CD8-positive, alpha-beta memory T cell (primary cell): ENCODE measurements at regions not wholly inside any gene's neighbourhood (a gene's known extent, or its start where the extent isn't known, plus 50 kb on each side); places are given as distances from the start of the nearest gene placed in this dataset.

Experiments used
- CTCF ChIA-PET: fragments of 350-600 bp; sonication (Branson Sonifier 250); formaldehyde crosslinking; loops from one replicate; lab custom pipeline; 2021; ENCODE audit warnings: antibody characterized with exemption; lab: Charles Lee
- POLR2A ChIA-PET: fragments of 350-600 bp; sonication (Branson Sonifier 250); formaldehyde crosslinking; loops from one replicate; lab custom pipeline; 2021; ENCODE audit warnings: antibody characterized with exemption; lab: Charles Lee
- DNase-seq, 5 donors: peaks; one replicate each; pipeline versions ENCODE4 v3.0.0 to v3.0.0-alpha.2; 2020 to 2022; ENCODE audit warnings: mixed read lengths in 1 of 5
- H3K27ac ChIP-seq: one replicate; pipeline ENCODE4 v1.7.0; 2013; ENCODE audit warnings: low read depth, mild to moderate bottlenecking, low read length, moderate library complexity
- H3K27me3 ChIP-seq: 2 replicates; pipeline ENCODE4 v1.7.0; 2013; ENCODE audit warnings: low read length, mild to moderate bottlenecking; ENCODE audit not compliant: insufficient read depth, poor library complexity, severe bottlenecking
- H3K36me3 ChIP-seq: 2 replicates; pipeline ENCODE4 v1.7.0; 2013; ENCODE audit warnings: mild to moderate bottlenecking, low read length, moderate library complexity; ENCODE audit not compliant: insufficient read depth
- H3K4me1 ChIP-seq: 2 replicates; pipeline ENCODE4 v1.7.0; 2013; ENCODE audit warnings: mild to moderate bottlenecking, low read length, moderate library complexity; ENCODE audit not compliant: insufficient read depth
- H3K4me3 ChIP-seq: 2 replicates; pipeline ENCODE4 v1.7.0; 2013; ENCODE audit warnings: mild to moderate bottlenecking, low read length
- H3K9me3 ChIP-seq: 2 replicates; pipeline ENCODE4 v1.7.0; 2013; ENCODE audit warnings: mild to moderate bottlenecking, low read length
- H3K27ac Mint-ChIP-seq, 8 donors: one replicate each; pipeline ENCODE4 v1.8.0; 2020 to 2021; ENCODE audit warnings: mixed read lengths in 8 of 8, mild to moderate bottlenecking in 6 of 8, inconsistent platforms in 3 of 8, moderate library complexity in 3 of 8
- H3K27me3 Mint-ChIP-seq, 2 donors: one replicate each; pipeline ENCODE4 v1.8.0; 2020 to 2021; ENCODE audit warnings: mixed read lengths in 2 of 2, mild to moderate bottlenecking in 1 of 2, moderate library complexity in 1 of 2
- H3K36me3 Mint-ChIP-seq, 3 donors: one replicate each; pipeline ENCODE4 v1.8.0; 2020 to 2021; ENCODE audit warnings: mixed read lengths in 3 of 3, inconsistent platforms in 1 of 3, mild to moderate bottlenecking in 1 of 3
- H3K4me1 Mint-ChIP-seq, 3 donors: one replicate each; pipeline ENCODE4 v1.8.0; 2020 to 2021; ENCODE audit warnings: mixed read lengths in 3 of 3, inconsistent platforms in 1 of 3, mild to moderate bottlenecking in 1 of 3
- H3K4me3 Mint-ChIP-seq, 7 donors: one replicate each; pipeline ENCODE4 v1.8.0; 2020 to 2021; ENCODE audit warnings: mixed read lengths in 7 of 7, mild to moderate bottlenecking in 6 of 7, moderate library complexity in 4 of 7, inconsistent platforms in 2 of 7
- H3K9me3 Mint-ChIP-seq, 5 donors: one replicate each; pipeline ENCODE4 v1.8.0; 2020 to 2022; ENCODE audit warnings: mixed read lengths in 5 of 5, mild to moderate bottlenecking in 3 of 5, moderate library complexity in 2 of 5, inconsistent platforms in 1 of 5

- ChIA-PET CTCF (no interaction called here), POLR2A (no interaction called here)
- Histone ChIP-seq H3K4me1 (no peaks in the 10 kb centered on the region), H3K27me3 (no peaks in the 10 kb centered on the region), H3K36me3 (no peaks in the 10 kb centered on the region), H3K4me3 (no peak overlapping the region), H3K9me3 (no peaks in the 10 kb centered on the region), H3K27ac (no peak overlapping the region)
- Mint-ChIP-seq H3K27ac (no peak overlapping the region), H3K27me3 (peaks cover 0 to 3% of the 10 kb centered on the region in 2 donors), H3K9me3 (no peaks in the 10 kb centered on the region), H3K36me3 (no peaks in the 10 kb centered on the region), H3K4me1 (no peaks in the 10 kb centered on the region), H3K4me3 (no peak overlapping the region)
- no peak for DNase-seq
These were observed 352.0 kb downstream of the SOX2 start for GRCh38 chr3:182063742-182064141.

- Histone ChIP-seq H3K9me3 (no peaks in the 10 kb centered on the region), H3K27me3 (no peaks in the 10 kb centered on the region), H3K27ac (no peak overlapping the region), H3K4me3 (no peak overlapping the region), H3K36me3 (no peaks in the 10 kb centered on the region), H3K4me1 (no peaks in the 10 kb centered on the region)
- POLR2A ChIA-PET = no interaction called here
- Mint-ChIP-seq H3K9me3 (peaks cover 0 to 4% (median 0%) of the 10 kb centered on the region in 5 donors), H3K27ac (no peak overlapping the region), H3K4me3 (no peak overlapping the region), H3K27me3 (peaks cover 0 to 2% of the 10 kb centered on the region in 2 donors), H3K4me1 (no peaks in the 10 kb centered on the region), H3K36me3 (no peaks in the 10 kb centered on the region)
- CTCF ChIA-PET = no interaction called here
- no peak for DNase-seq
These were observed 355.7 kb downstream of the SOX2 start for GRCh38 chr3:182067423-182067822.

GRCh38 chr3:182078316-182078715, 366.6 kb downstream of the SOX2 start:
- no peaks in the 10 kb centered on the region for H3K4me1 ChIP-seq
- Mint-ChIP-seq H3K27ac (no peak overlapping the region), H3K4me1 (no peaks in the 10 kb centered on the region), H3K36me3 (no peaks in the 10 kb centered on the region), H3K4me3 (no peak overlapping the region), H3K27me3 (peaks cover 0 to 4% of the 10 kb centered on the region in 2 donors), H3K9me3 (peaks cover 0 to 3% (median 2%) of the 10 kb centered on the region in 5 donors)
- no peaks in the 10 kb centered on the region for H3K9me3 ChIP-seq
- no peaks in the 10 kb centered on the region for H3K27me3 ChIP-seq
- CTCF ChIA-PET = no interaction called here
- no peak overlapping the region for H3K4me3 ChIP-seq
- no peak for DNase-seq
- POLR2A ChIA-PET = no interaction called here
- H3K36me3 ChIP-seq = no peaks in the 10 kb centered on the region
- H3K27ac ChIP-seq = no peak overlapping the region

- Histone ChIP-seq H3K27ac (no peak overlapping the region), H3K36me3 (no peaks in the 10 kb centered on the region), H3K4me1 (no peaks in the 10 kb centered on the region), H3K27me3 (no peaks in the 10 kb centered on the region), H3K4me3 (no peak overlapping the region), H3K9me3 (no peaks in the 10 kb centered on the region)
- H3K4me3 Mint-ChIP-seq = no peak overlapping the region
- H3K36me3 Mint-ChIP-seq = no peaks in the 10 kb centered on the region
- H3K4me1 Mint-ChIP-seq = no peaks in the 10 kb centered on the region
- ChIA-PET POLR2A (no interaction called here), CTCF (no interaction called here)
- DNase-seq = no peak
- H3K27ac Mint-ChIP-seq = no peak overlapping the region
- H3K9me3 Mint-ChIP-seq = peaks cover 0 to 3% (median 2%) of the 10 kb centered on the region in 5 donors
- peaks cover 0 to 4% of the 10 kb centered on the region in 2 donors for H3K27me3 Mint-ChIP-seq
These were observed 367.2 kb downstream of the SOX2 start for GRCh38 chr3:182078929-182079328.

GRCh38 chr3:182081096-182081495, 369.4 kb downstream of the SOX2 start:
- ChIA-PET CTCF (interaction anchor here (0.7 kb wide), 1 partner anchor 213 kb away, joined by 4 read pairs; no protein-coding TSS in a partner anchor), POLR2A (no interaction called here)
- Histone ChIP-seq H3K27me3 (no peaks in the 10 kb centered on the region), H3K36me3 (no peaks in the 10 kb centered on the region), H3K4me3 (no peak overlapping the region), H3K27ac (no peak overlapping the region), H3K9me3 (no peaks in the 10 kb centered on the region), H3K4me1 (no peaks in the 10 kb centered on the region)
- H3K27ac Mint-ChIP-seq = no peak overlapping the region
- peaks cover 0 to 3% (median 2%) of the 10 kb centered on the region in 5 donors for H3K9me3 Mint-ChIP-seq
- H3K27me3 Mint-ChIP-seq = no peaks in the 10 kb centered on the region
- DNase-seq = no peak
- H3K4me1 Mint-ChIP-seq = no peaks in the 10 kb centered on the region
- no peak overlapping the region for H3K4me3 Mint-ChIP-seq
- H3K36me3 Mint-ChIP-seq = no peaks in the 10 kb centered on the region

- no peaks in the 10 kb centered on the region for H3K4me1 ChIP-seq
- no peaks in the 10 kb centered on the region for H3K27me3 ChIP-seq
- Mint-ChIP-seq H3K4me3 (no peak overlapping the region), H3K9me3 (peaks cover 0 to 11% (median 2%) of the 10 kb centered on the region in 5 donors), H3K36me3 (no peaks in the 10 kb centered on the region), H3K27me3 (no peaks in the 10 kb centered on the region), H3K4me1 (no peaks in the 10 kb centered on the region), H3K27ac (no peak overlapping the region)
- DNase-seq = no peak
- H3K36me3 ChIP-seq = no peaks in the 10 kb centered on the region
- no peak overlapping the region for H3K27ac ChIP-seq
- ChIA-PET POLR2A (no interaction called here), CTCF (no interaction called here)
- H3K4me3 ChIP-seq = no peak overlapping the region
- no peaks in the 10 kb centered on the region for H3K9me3 ChIP-seq
These were observed 371.4 kb downstream of the SOX2 start for GRCh38 chr3:182083112-182083511.

GRCh38 chr3:182092662-182093262, 381.0 kb downstream of the SOX2 start:
- H3K4me3 ChIP-seq = no peak overlapping the region
- no peaks in the 10 kb centered on the region for H3K9me3 ChIP-seq
- H3K27me3 ChIP-seq = no peaks in the 10 kb centered on the region
- ChIA-PET POLR2A (no interaction called here), CTCF (no interaction called here)
- no peak for DNase-seq
- Mint-ChIP-seq H3K36me3 (peaks cover 0 to 1% (median 0%) of the 10 kb centered on the region in 3 donors), H3K4me3 (no peak overlapping the region), H3K9me3 (peaks cover 0 to 8% (median 5%) of the 10 kb centered on the region in 5 donors), H3K4me1 (no peaks in the 10 kb centered on the region), H3K27ac (no peak overlapping the region), H3K27me3 (no peaks in the 10 kb centered on the region)
- H3K27ac ChIP-seq = no peak overlapping the region
- no peaks in the 10 kb centered on the region for H3K4me1 ChIP-seq
- no peaks in the 10 kb centered on the region for H3K36me3 ChIP-seq

- CTCF ChIA-PET = no interaction called here
- Mint-ChIP-seq H3K27ac (no peak overlapping the region), H3K4me3 (no peak overlapping the region), H3K9me3 (peaks cover 0 to 8% (median 5%) of the 10 kb centered on the region in 5 donors), H3K4me1 (no peaks in the 10 kb centered on the region), H3K27me3 (no peaks in the 10 kb centered on the region), H3K36me3 (peaks cover 0 to 1% (median 0%) of the 10 kb centered on the region in 3 donors)
- POLR2A ChIA-PET = no interaction called here
- no peak for DNase-seq
- Histone ChIP-seq H3K9me3 (no peaks in the 10 kb centered on the region), H3K27me3 (no peaks in the 10 kb centered on the region), H3K4me1 (no peaks in the 10 kb centered on the region), H3K36me3 (no peaks in the 10 kb centered on the region), H3K4me3 (no peak overlapping the region), H3K27ac (no peak overlapping the region)
These were observed 382.6 kb downstream of the SOX2 start for GRCh38 chr3:182094321-182094720.
